ENCODE measurements at regions not wholly inside any gene's neighbourhood (a gene's known extent, or its start where the extent isn't known, plus 50 kb on each side); places are given as distances from the start of the nearest gene placed in this dataset.
"Not testable (repeated sequence)": the region's sequence is repeated elsewhere in the genome, so short reads cannot be mapped to it uniquely, and the experiment has no call there.

DNA sequence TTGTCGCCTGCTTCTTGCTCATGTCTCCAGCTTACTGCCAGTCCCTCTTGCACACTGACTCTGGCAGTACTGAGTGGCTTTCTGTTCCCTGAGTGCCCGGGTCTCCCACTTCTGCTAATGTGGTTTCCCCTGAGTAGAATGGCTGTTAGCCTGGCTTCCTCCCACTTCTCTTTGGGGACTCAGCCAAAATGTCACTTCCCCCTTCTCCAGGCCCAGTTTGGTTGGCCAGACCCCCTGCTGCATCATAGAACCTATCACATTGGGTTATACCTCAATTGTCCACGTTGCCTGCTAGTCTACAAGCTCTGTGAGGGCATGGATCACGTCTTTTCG is 304.4 kb downstream of the HS3ST3B1 start:
- no peak overlapping the region for H3K4me3 Mint-ChIP-seq
- H3K27me3 Mint-ChIP-seq = no peaks in the 10 kb centered on the region
- peaks cover 13% of the 10 kb centered on the region for H3K4me1 Mint-ChIP-seq (ENCODE audit: low read depth)
- H3K27ac Mint-ChIP-seq = peak overlapping the region; percentile 43
- no peaks in the 10 kb centered on the region for H3K36me3 Mint-ChIP-seq (ENCODE audit: low read depth)
- H3K9me3 Mint-ChIP-seq = peaks cover 15% of the 10 kb centered on the region

DNA sequence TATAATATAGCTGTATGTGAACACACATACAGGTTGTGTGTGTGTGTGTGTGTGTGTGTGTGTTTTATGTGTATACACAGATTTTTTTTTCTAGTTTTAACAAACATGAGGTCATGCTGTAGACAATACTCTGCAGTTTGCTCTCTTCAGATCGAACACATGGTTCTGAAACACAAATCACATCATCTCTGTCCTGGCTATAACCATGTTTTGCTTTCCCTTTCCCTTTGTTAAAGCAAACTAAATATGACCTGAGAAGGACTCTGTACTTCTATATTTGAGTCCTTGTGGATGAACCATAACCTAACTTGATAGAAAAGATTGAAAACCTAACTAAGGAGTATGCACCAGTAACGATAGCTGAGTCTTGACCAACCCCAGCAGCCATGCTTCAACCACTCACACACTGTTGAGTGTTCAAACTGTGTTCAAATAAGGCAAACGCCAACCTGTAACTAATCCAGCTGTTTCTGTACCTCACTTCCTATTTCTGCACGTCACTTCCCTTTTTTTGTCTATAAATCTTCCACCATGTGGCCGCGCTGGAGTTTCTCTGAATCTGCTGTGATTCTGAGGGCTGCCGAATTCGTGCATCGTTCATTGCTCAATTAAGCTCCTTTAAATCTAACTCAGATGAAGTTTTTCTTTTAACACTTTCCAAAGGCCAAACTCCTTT is 303.8 kb downstream of the HS3ST3B1 start:
- H3K4me3 Mint-ChIP-seq = peak overlapping the region; percentile 28

DNA sequence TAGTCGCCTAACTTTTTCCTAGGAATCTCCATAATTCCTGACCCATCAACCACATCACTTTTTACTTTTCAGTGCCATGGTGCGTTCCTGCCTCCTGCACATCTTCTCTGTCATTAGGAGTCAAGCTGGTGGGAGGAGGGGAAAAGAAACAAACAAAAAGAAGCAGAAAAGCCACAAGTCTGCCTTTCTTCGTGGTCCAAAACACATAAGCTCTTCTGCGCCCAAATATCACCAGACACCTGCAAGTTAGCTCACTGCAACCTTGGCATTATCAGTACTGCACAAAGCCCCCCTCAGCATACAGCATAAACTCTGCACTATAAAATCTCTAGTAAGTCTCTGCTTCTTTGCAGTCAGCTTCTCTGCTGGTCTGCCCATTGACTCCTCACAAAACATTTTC is 295.3 kb downstream of the HS3ST3B1 start:
- Mint-ChIP-seq H3K27ac (no peak overlapping the region), H3K9me3 (peaks cover 10% of the 10 kb centered on the region), H3K27me3 (peaks cover 4% of the 10 kb centered on the region), H3K36me3 (ENCODE audit: low read depth) (no peaks in the 10 kb centered on the region), H3K4me1 (ENCODE audit: low read depth) (peaks cover 3% of the 10 kb centered on the region), H3K4me3 (no peak overlapping the region)

More for the DNA sequence above, 303.8 kb downstream of the HS3ST3B1 start:
- Mint-ChIP-seq H3K27ac (peak overlapping the region; percentile 43), H3K4me1 (ENCODE audit: low read depth) (peaks cover 13% of the 10 kb centered on the region), H3K9me3 (peaks cover 15% of the 10 kb centered on the region), H3K36me3 (ENCODE audit: low read depth) (no peaks in the 10 kb centered on the region), H3K27me3 (no peaks in the 10 kb centered on the region)

DNA sequence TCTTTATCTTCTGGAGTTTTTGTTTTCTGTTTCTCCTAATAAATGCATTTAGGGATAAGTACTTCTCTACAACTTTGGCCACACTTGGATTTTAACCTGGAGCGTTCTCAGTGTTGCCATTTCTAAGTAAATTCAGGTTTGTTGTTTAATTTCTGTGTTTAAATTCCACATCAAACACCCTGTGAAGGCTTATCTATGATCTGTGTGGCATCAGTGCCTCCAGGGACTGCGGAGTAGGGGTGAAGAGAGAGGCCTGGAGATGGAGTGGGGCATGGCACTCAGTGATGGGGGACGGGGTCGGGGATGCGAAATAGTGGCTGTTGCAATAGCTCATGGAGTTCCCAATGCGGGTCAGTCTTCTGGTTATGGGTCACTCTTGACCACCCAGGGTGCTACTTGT is 294.8 kb downstream of the HS3ST3B1 start:
- peaks cover 4% of the 10 kb centered on the region for H3K27me3 Mint-ChIP-seq

DNA sequence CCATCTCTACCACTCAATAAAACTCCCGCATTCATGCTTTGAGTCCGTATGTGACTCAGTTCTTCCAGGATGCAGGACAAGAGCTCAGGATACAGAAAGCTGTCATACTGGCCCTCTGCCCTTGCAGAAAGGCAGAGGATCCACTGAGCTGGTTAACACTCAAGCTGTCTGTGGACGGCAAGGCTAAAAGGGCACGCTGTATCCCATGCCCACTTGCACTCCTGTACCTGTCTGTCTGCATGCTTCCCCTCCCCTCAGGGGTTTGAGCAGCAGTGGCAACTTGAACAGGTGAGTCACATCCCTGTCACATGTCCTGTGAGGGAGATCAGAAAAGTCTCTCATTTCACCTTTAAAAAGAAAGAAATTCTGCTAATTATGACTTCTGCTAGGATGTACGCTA is 293.8 kb downstream of the HS3ST3B1 start:
- no peak overlapping the region for H3K4me3 Mint-ChIP-seq

More for the DNA sequence above, 294.8 kb downstream of the HS3ST3B1 start:
- Mint-ChIP-seq H3K27ac (no peak overlapping the region), H3K4me1 (ENCODE audit: low read depth) (peaks cover 3% of the 10 kb centered on the region), H3K4me3 (no peak overlapping the region), H3K36me3 (ENCODE audit: low read depth) (no peaks in the 10 kb centered on the region), H3K9me3 (peaks cover 10% of the 10 kb centered on the region)

GRCh38 chr17:14593956-14594355 is 293.1 kb downstream of the HS3ST3B1 start:
- H3K36me3 Mint-ChIP-seq (ENCODE audit: low read depth) = no peaks in the 10 kb centered on the region
- H3K27ac Mint-ChIP-seq = no peak overlapping the region
- peaks cover 3% of the 10 kb centered on the region for H3K4me1 Mint-ChIP-seq (ENCODE audit: low read depth)
- H3K9me3 Mint-ChIP-seq = no peaks in the 10 kb centered on the region
- H3K27me3 Mint-ChIP-seq = peaks cover 4% of the 10 kb centered on the region
- H3K4me3 Mint-ChIP-seq = no peak overlapping the region

More for the DNA sequence above, 293.8 kb downstream of the HS3ST3B1 start:
- H3K4me1 Mint-ChIP-seq (ENCODE audit: low read depth) = peaks cover 3% of the 10 kb centered on the region
- no peak overlapping the region for H3K27ac Mint-ChIP-seq
- H3K36me3 Mint-ChIP-seq (ENCODE audit: low read depth) = no peaks in the 10 kb centered on the region
- peaks cover under 1% of the 10 kb centered on the region for H3K9me3 Mint-ChIP-seq
- H3K27me3 Mint-ChIP-seq = peaks cover 4% of the 10 kb centered on the region

- Mint-ChIP-seq H3K27ac (no peak overlapping the region), H3K9me3 (no peaks in the 10 kb centered on the region), H3K36me3 (ENCODE audit: low read depth) (no peaks in the 10 kb centered on the region), H3K27me3 (no peaks in the 10 kb centered on the region), H3K4me1 (ENCODE audit: low read depth) (peaks cover 2% of the 10 kb centered on the region), H3K4me3 (no peak overlapping the region)
Measured at GRCh38 chr17:14590459-14591250, 289.8 kb downstream of the HS3ST3B1 start.

DNA sequence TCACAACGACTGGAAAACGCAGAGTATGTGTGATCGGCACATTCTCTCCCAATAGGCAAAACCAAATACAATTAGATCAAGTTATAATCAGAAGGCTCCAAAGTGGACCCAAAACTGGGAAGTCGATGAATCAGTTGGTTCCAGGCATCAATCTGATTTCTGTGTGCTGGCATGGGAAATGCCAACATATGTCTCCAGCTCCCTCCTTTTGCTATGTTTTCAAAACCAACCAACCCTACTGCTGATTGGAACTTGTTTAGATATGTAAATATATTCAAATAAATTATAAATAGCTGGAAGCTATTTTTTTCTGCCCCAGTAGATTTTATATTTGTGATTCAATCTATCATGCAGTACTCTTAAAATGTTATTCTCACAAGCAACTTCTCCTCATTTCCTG is 284.2 kb downstream of the HS3ST3B1 start:
- no peaks in the 10 kb centered on the region for H3K36me3 Mint-ChIP-seq (ENCODE audit: low read depth)
- no peak overlapping the region for H3K27ac Mint-ChIP-seq
- no peak overlapping the region for H3K4me3 Mint-ChIP-seq
- H3K27me3 Mint-ChIP-seq = no peaks in the 10 kb centered on the region
- H3K4me1 Mint-ChIP-seq (ENCODE audit: low read depth) = peaks cover 6% of the 10 kb centered on the region
- no peaks in the 10 kb centered on the region for H3K9me3 Mint-ChIP-seq

DNA sequence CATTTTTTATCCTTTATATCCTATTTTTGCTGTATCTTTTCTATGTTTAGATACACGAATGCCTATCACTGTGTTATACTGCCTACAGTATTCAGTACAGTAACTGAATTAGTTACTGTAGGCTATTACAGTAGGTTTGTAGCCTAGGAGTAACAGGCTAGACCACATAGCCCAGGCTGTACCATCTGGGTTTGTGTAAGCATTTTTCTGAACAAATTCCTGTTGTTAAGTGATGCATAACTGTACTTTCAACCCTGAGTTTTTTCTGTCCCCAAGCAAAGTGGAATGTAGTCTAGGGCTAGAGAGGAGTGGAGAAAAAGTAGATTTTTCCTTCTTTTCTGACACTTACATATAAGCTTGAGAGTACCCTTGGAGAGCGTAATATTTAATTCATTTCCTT is 282.1 kb downstream of the HS3ST3B1 start:
- H3K27me3 Mint-ChIP-seq = no peaks in the 10 kb centered on the region
- no peak overlapping the region for H3K4me3 Mint-ChIP-seq
- no peak overlapping the region for H3K27ac Mint-ChIP-seq
- H3K9me3 Mint-ChIP-seq = no peaks in the 10 kb centered on the region
- peaks cover 6% of the 10 kb centered on the region for H3K4me1 Mint-ChIP-seq (ENCODE audit: low read depth)
- no peaks in the 10 kb centered on the region for H3K36me3 Mint-ChIP-seq (ENCODE audit: low read depth)

DNA sequence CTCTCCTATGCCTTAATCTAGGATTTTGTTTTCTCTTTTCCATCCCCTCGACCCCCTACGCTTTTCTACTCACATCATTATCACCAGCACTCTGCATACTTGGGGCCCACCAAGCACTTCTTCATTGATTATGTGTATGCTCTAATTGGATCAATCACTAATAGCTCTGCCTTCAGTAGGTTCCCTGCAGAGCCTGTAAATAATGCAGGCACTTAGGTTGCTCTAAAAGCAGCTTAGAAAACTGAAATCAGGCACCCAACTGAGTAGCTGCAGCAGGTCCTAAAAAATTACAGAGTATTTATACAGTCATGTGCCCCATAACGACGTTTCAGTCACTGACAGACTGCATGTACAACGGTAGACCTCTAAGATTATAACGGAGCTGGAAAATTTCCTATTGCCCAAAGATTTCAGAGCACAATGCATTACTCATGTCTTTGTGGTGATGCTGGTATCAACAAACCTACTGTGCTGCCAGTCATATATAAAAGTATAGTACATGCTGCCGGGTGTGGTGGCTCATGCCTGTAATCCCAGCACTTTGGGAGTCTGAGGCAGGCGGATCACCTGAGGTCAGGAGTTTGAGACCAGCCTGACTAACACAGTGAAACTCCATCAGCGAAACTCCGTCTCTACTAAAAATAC is 280.4 kb downstream of the HS3ST3B1 start:
- Mint-ChIP-seq H3K4me1 (ENCODE audit: low read depth) (peaks cover 6% of the 10 kb centered on the region), H3K4me3 (no peak overlapping the region), H3K27me3 (no peaks in the 10 kb centered on the region), H3K36me3 (ENCODE audit: low read depth) (no peaks in the 10 kb centered on the region), H3K9me3 (no peaks in the 10 kb centered on the region), H3K27ac (no peak overlapping the region)

GRCh38 chr17:14580499-14580898 is 279.6 kb downstream of the HS3ST3B1 start:
- Mint-ChIP-seq H3K9me3 (no peaks in the 10 kb centered on the region), H3K27me3 (no peaks in the 10 kb centered on the region), H3K4me1 (ENCODE audit: low read depth) (peaks cover 6% of the 10 kb centered on the region), H3K4me3 (no peak overlapping the region), H3K27ac (no peak overlapping the region), H3K36me3 (ENCODE audit: low read depth) (no peaks in the 10 kb centered on the region)

DNA sequence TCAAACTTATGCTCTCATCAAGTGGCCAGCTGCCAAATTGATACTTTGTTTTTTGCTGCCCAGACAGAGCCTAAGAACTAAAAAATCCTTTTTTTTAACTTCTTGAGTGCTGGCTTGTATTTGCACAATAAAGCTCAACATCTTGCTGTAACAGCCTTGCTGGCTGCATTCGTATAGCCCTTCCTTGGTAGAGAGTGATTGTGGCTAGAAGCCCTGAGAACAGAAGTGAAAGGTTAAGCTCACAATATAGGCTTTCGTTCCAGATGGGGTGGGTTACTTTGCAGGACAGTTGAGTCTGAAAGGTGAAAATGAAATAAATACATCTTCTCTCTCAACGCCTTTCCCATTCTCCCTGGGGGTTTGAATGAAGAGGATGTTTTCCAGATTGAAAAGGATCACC is 278.8 kb downstream of the HS3ST3B1 start:
- no peak overlapping the region for H3K4me3 Mint-ChIP-seq
- H3K27ac Mint-ChIP-seq = no peak overlapping the region
- H3K4me1 Mint-ChIP-seq (ENCODE audit: low read depth) = peaks cover 4% of the 10 kb centered on the region
- H3K27me3 Mint-ChIP-seq = no peaks in the 10 kb centered on the region
- H3K9me3 Mint-ChIP-seq = no peaks in the 10 kb centered on the region
- no peaks in the 10 kb centered on the region for H3K36me3 Mint-ChIP-seq (ENCODE audit: low read depth)

DNA sequence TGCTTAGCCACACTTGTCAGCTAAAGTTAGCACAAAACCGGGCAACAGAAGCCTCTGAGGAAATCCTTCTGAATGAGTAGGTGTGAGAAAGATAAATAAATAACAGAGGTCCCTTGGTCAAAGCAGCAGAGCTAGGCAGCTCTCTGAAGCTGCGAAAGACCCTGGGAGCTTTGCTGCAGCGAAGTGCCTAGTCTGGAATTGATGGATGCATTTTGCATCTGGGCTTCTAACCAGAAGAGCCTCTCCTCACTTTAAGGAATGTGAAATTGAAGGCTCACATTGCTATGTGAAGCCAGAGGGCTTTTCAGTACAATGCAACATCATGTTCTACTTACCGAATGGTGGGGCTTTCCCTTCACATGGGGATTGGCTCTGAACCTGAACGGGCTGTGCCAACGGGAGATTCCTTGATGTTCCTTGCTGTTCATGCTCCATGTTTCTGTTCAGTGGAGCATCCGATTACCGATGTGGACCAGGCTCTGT is 274.6 kb downstream of the HS3ST3B1 start:
- Mint-ChIP-seq H3K9me3 (no peaks in the 10 kb centered on the region), H3K36me3 (ENCODE audit: low read depth) (no peaks in the 10 kb centered on the region), H3K27me3 (no peaks in the 10 kb centered on the region), H3K27ac (no peak overlapping the region), H3K4me3 (no peak overlapping the region), H3K4me1 (ENCODE audit: low read depth) (no peaks in the 10 kb centered on the region)

- H3K4me1 Mint-ChIP-seq (ENCODE audit: low read depth) = peaks cover 13% of the 10 kb centered on the region
- not testable (repeated sequence) for H3K9me3 Mint-ChIP-seq; H3K27me3 Mint-ChIP-seq; H3K36me3 Mint-ChIP-seq (ENCODE audit: low read depth); H3K4me3 Mint-ChIP-seq; H3K27ac Mint-ChIP-seq
Measured at GRCh38 chr17:14560325-14560724, 259.4 kb downstream of the HS3ST3B1 start.
